ENCODE measurements at regions not wholly inside any gene's neighbourhood (a gene's known extent, or its start where the extent isn't known, plus 50 kb on each side); places are given as distances from the start of the nearest gene placed in this dataset.

DNA sequence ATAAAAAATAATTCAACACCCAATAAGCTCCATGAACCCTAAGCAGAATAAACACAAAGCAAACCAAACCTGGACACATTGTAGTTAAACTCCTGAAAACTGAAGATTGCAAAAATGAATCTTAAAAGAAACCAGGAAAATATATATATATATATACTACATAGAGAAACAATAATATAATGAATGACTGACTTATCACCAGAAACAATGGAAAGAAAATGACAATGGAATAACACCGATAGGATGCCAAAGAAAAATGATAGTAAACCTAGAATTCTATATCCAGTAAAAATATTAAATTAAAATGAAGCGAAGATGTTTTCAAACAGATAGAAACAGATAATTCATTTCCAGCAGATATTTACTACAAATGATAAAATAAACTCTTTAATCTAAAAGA lies 346.9 kb downstream of the IRS1 start:
- Histone ChIP-seq H2AFZ (ENCODE audit: low read depth, low read length, severe bottlenecking) (no peak overlapping the region), H3K9me3 (ENCODE audit: insufficient read depth, low read length) (no peaks in the 10 kb centered on the region), H3K9me2 (replicated peaks; ENCODE audit: insufficient read depth, low read length) (no peaks in the 10 kb centered on the region), H3K4me3 (ENCODE audit: insufficient read depth, low read length, poor library complexity, severe bottlenecking) (no peak overlapping the region), H3K9ac (ENCODE audit: low read length) (no peak overlapping the region), H3K36me3 (ENCODE audit: low read length) (no peaks in the 10 kb centered on the region), H3F3A (ENCODE audit: insufficient read depth) (no peaks in the 10 kb centered on the region), H3K27me3 (ENCODE audit: low read length) (no peaks in the 10 kb centered on the region), H3K27ac (ENCODE audit: low read depth, low read length) (no peak overlapping the region), H3K4me2 (ENCODE audit: low read depth, low read length, poor library complexity, severe bottlenecking) (no peak overlapping the region), H4K20me1 (ENCODE audit: low read depth, low read length) (no peaks in the 10 kb centered on the region), H3K79me2 (ENCODE audit: insufficient read depth, low read length) (no peaks in the 10 kb centered on the region)
- TF ChIP-seq, protein P1, sequence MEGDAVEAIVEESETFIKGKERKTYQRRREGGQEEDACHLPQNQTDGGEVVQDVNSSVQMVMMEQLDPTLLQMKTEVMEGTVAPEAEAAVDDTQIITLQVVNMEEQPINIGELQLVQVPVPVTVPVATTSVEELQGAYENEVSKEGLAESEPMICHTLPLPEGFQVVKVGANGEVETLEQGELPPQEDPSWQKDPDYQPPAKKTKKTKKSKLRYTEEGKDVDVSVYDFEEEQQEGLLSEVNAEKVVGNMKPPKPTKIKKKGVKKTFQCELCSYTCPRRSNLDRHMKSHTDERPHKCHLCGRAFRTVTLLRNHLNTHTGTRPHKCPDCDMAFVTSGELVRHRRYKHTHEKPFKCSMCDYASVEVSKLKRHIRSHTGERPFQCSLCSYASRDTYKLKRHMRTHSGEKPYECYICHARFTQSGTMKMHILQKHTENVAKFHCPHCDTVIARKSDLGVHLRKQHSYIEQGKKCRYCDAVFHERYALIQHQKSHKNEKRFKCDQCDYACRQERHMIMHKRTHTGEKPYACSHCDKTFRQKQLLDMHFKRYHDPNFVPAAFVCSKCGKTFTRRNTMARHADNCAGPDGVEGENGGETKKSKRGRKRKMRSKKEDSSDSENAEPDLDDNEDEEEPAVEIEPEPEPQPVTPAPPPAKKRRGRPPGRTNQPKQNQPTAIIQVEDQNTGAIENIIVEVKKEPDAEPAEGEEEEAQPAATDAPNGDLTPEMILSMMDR (IDR thresholded peaks at IDR 0.05; ENCODE audit: insufficient read depth, low read length, poor library complexity, severe bottlenecking) = no peak
- TF ChIP-seq EZH2phosphoT487 (conservative IDR thresholded peaks at IDR 0.05; ENCODE audit: low read length) = no peak

DNA sequence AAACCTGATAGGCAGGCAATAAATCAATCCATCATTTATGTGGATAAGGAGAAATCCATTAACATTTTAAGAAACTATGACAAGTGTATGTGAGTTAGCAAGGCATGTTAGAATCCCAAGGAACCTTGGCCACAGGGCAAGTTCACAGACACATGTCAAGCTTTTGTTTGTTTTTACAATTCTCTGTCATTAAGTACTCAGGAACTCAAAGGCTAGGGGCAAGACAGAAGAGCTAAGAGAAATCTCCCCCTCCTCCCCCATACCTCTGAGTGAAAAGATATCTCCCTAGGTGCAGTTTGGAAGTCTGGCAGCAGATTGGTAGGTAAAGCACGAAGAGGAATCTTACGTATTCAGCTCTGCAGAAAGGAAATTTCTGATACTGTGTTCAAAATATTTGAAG lies 348.1 kb downstream of the IRS1 start:
- no peaks in the 10 kb centered on the region for H3F3A ChIP-seq (ENCODE audit: insufficient read depth)
- no peak overlapping the region for H3K9ac ChIP-seq (ENCODE audit: low read length)
- no peak overlapping the region for H2AFZ ChIP-seq (ENCODE audit: low read depth, low read length, severe bottlenecking)
- H3K36me3 ChIP-seq (ENCODE audit: low read length) = no peaks in the 10 kb centered on the region
- H3K4me2 ChIP-seq (ENCODE audit: low read depth, low read length, poor library complexity, severe bottlenecking) = no peak overlapping the region
- H3K4me3 ChIP-seq (ENCODE audit: insufficient read depth, low read length, poor library complexity, severe bottlenecking) = no peak overlapping the region
- H3K9me3 ChIP-seq (ENCODE audit: insufficient read depth, low read length) = no peaks in the 10 kb centered on the region
- no peak overlapping the region for H3K27ac ChIP-seq (ENCODE audit: low read depth, low read length)
- TF ChIP-seq, protein P1 (IDR thresholded peaks at IDR 0.05; ENCODE audit: insufficient read depth, low read length, poor library complexity, severe bottlenecking) = no peak
- no peak for TF ChIP-seq EZH2phosphoT487 (conservative IDR thresholded peaks at IDR 0.05; ENCODE audit: low read length)
- H3K9me2 ChIP-seq (replicated peaks; ENCODE audit: insufficient read depth, low read length) = no peaks in the 10 kb centered on the region
- no peaks in the 10 kb centered on the region for H3K27me3 ChIP-seq (ENCODE audit: low read length)
- no peaks in the 10 kb centered on the region for H3K79me2 ChIP-seq (ENCODE audit: insufficient read depth, low read length)
- H4K20me1 ChIP-seq (ENCODE audit: low read depth, low read length) = no peaks in the 10 kb centered on the region

DNA sequence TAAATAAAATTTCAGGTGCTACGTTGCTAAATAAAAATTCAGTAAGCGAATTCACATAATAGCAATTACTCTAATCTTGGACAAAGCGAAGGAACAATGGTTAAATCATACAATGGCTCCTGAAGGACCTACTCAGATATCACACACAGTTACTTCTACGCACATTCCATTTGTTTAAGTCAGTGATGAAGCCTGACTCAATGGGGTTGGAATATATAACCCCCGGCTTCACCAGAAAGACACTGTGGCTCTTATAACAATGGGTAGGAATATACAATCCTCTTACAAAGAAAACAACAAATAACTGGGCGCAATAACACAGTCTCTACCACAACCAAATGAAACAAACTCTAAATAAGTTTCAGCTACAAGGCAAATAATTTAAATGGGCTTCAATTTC lies 349.5 kb downstream of the IRS1 start:
- H3F3A ChIP-seq (ENCODE audit: insufficient read depth) = no peaks in the 10 kb centered on the region
- H3K27me3 ChIP-seq (ENCODE audit: low read length) = no peaks in the 10 kb centered on the region
- H3K9me2 ChIP-seq (replicated peaks; ENCODE audit: insufficient read depth, low read length) = no peaks in the 10 kb centered on the region
- H3K9me3 ChIP-seq (ENCODE audit: insufficient read depth, low read length) = no peaks in the 10 kb centered on the region
- no peak overlapping the region for H2AFZ ChIP-seq (ENCODE audit: low read depth, low read length, severe bottlenecking)
- H3K36me3 ChIP-seq (ENCODE audit: low read length) = no peaks in the 10 kb centered on the region
- H3K27ac ChIP-seq (ENCODE audit: low read depth, low read length) = no peak overlapping the region
- no peaks in the 10 kb centered on the region for H4K20me1 ChIP-seq (ENCODE audit: low read depth, low read length)
- no peak overlapping the region for H3K4me3 ChIP-seq (ENCODE audit: insufficient read depth, low read length, poor library complexity, severe bottlenecking)
- H3K4me2 ChIP-seq (ENCODE audit: low read depth, low read length, poor library complexity, severe bottlenecking) = no peak overlapping the region
- H3K79me2 ChIP-seq (ENCODE audit: insufficient read depth, low read length) = no peaks in the 10 kb centered on the region
- H3K9ac ChIP-seq (ENCODE audit: low read length) = no peak overlapping the region
- TF ChIP-seq, protein P1 (IDR thresholded peaks at IDR 0.05; ENCODE audit: insufficient read depth, low read length, poor library complexity, severe bottlenecking) = no peak
- TF ChIP-seq EZH2phosphoT487 (conservative IDR thresholded peaks at IDR 0.05; ENCODE audit: low read length) = no peak
